ENCODE measurements at regions not wholly inside any gene's neighbourhood (a gene's known extent, or its start where the extent isn't known, plus 50 kb on each side); places are given as distances from the start of the nearest gene placed in this dataset.

DNA sequence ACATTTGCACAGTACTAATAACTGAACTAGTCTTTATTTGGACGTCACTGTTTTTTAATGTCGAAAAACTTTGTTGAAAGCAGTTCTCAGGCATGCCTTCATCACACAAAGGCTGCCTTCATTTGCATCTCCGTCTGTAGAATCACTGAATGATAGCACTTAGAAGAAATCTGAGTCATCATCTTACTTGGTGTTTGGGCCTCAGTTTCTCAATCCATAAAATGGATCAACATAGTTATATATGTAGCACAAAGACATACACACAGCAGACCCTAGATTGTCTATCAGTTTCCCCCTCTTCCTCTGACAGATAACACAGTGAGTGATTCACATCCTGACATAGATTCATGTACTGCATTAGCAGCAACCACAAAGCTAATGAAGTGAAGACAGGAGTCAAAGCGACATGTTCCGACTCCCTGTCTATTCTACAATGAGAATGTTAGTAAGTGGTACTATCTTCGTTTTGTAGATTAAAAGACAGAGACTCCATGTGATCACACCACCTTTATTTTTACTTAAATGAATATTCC is 80.4 kb upstream of the PDE10A start (continued):
- TF ChIP-seq, protein P1, sequence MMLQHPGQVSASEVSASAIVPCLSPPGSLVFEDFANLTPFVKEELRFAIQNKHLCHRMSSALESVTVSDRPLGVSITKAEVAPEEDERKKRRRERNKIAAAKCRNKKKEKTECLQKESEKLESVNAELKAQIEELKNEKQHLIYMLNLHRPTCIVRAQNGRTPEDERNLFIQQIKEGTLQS (IDR thresholded peaks at IDR 0.05): no peak
- TF ChIP-seq YY1 (IDR thresholded peaks at IDR 0.05): no peak
- TF ChIP-seq, protein P2, sequence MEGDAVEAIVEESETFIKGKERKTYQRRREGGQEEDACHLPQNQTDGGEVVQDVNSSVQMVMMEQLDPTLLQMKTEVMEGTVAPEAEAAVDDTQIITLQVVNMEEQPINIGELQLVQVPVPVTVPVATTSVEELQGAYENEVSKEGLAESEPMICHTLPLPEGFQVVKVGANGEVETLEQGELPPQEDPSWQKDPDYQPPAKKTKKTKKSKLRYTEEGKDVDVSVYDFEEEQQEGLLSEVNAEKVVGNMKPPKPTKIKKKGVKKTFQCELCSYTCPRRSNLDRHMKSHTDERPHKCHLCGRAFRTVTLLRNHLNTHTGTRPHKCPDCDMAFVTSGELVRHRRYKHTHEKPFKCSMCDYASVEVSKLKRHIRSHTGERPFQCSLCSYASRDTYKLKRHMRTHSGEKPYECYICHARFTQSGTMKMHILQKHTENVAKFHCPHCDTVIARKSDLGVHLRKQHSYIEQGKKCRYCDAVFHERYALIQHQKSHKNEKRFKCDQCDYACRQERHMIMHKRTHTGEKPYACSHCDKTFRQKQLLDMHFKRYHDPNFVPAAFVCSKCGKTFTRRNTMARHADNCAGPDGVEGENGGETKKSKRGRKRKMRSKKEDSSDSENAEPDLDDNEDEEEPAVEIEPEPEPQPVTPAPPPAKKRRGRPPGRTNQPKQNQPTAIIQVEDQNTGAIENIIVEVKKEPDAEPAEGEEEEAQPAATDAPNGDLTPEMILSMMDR (IDR thresholded peaks at IDR 0.05; ENCODE audit: low read depth, low read length, missing input control): no peak
- TF ChIP-seq RAD21 (IDR thresholded peaks at IDR 0.05): no peak
- TF ChIP-seq GABPA (IDR thresholded peaks at IDR 0.05 in 1 of 2, conservative IDR thresholded peaks at IDR 0.05 in 1 of 2): no peak
- TF ChIP-seq EGR1 (IDR thresholded peaks at IDR 0.05; ENCODE audit: low read depth in 2 of 2): no peak
- TF ChIP-seq FOXA1 (IDR thresholded peaks at IDR 0.05): no peak

- H3K4me3 ChIP-seq (ENCODE audit: low read depth in 1 of 3, low read length in 3 of 3): no peak overlapping the region
- no peak overlapping the region for H3K9ac ChIP-seq (ENCODE audit: low read depth in 1 of 2, low read length in 2 of 2)
- TF ChIP-seq TAF1 (conservative IDR thresholded peaks at IDR 0.05) (no peak), JUND (IDR thresholded peaks at IDR 0.05) (no peak), GABPA (IDR thresholded peaks at IDR 0.05 in 1 of 2, conservative IDR thresholded peaks at IDR 0.05 in 1 of 2) (no peak)
- H3K9me3 ChIP-seq (ENCODE audit: control insufficient read depth in 4 of 4, low read length in 3 of 4): no peaks in the 10 kb centered on the region
- H3K4me1 ChIP-seq (ENCODE audit: control insufficient read depth in 4 of 4, insufficient read depth in 4 of 4, low read length in 3 of 4): peaks cover 0 to 13% (median 3%) of the 10 kb centered on the region in 4 donors
- no peaks in the 10 kb centered on the region for H3K36me3 ChIP-seq (ENCODE audit: control insufficient read depth in 4 of 4, insufficient read depth in 3 of 4, low read depth in 1 of 4, low read length in 3 of 4)
- WGBS: 93% methylated on average over 7 of the region's 7 CpGs
- no peak for DNase-seq (ENCODE audit: low spot score)
- H3K27ac ChIP-seq (ENCODE audit: low read depth in 1 of 2, low read length in 2 of 2): no peak overlapping the region
- H3K27me3 ChIP-seq (ENCODE audit: control insufficient read depth in 4 of 4, insufficient read depth in 4 of 4, low read length in 3 of 4): no peaks in the 10 kb centered on the region
Measured at GRCh38 chr6:165742047-165742446, 79.0 kb upstream of the PDE10A start.

GRCh38 chr6:165737396-165737795 is 74.4 kb upstream of the PDE10A start:
- H3K9me3 ChIP-seq (ENCODE audit: control insufficient read depth in 4 of 4, low read length in 3 of 4): no peaks in the 10 kb centered on the region
- H3K27ac ChIP-seq (ENCODE audit: low read depth in 1 of 2, low read length in 2 of 2): no peak overlapping the region
- no peak for DNase-seq (ENCODE audit: low spot score)
- WGBS: 84% methylated on average over 1 of the region's 1 CpG
- no peak overlapping the region for H3K4me3 ChIP-seq (ENCODE audit: low read depth in 1 of 3, low read length in 3 of 3)
- H3K27me3 ChIP-seq (ENCODE audit: control insufficient read depth in 4 of 4, insufficient read depth in 4 of 4, low read length in 3 of 4): no peaks in the 10 kb centered on the region
- H3K36me3 ChIP-seq (ENCODE audit: control insufficient read depth in 4 of 4, insufficient read depth in 3 of 4, low read depth in 1 of 4, low read length in 3 of 4): no peaks in the 10 kb centered on the region
- no peak overlapping the region for H3K9ac ChIP-seq (ENCODE audit: low read depth in 1 of 2, low read length in 2 of 2)
- TF ChIP-seq, protein P3, sequence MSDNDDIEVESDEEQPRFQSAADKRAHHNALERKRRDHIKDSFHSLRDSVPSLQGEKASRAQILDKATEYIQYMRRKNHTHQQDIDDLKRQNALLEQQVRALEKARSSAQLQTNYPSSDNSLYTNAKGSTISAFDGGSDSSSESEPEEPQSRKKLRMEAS (IDR thresholded peaks at IDR 0.05): no peak
- TF ChIP-seq JUND (IDR thresholded peaks at IDR 0.05) (no peak), RXRA (IDR thresholded peaks at IDR 0.05) (no peak), HNF4A (conservative IDR thresholded peaks at IDR 0.05) (no peak), GABPA (IDR thresholded peaks at IDR 0.05 in 1 of 2, conservative IDR thresholded peaks at IDR 0.05 in 1 of 2) (no peak), REST (IDR thresholded peaks at IDR 0.05) (no peak), HNF4G (IDR thresholded peaks at IDR 0.05) (no peak), RAD21 (IDR thresholded peaks at IDR 0.05) (no peak), SP1 (IDR thresholded peaks at IDR 0.05) (no peak)
- TF ChIP-seq, protein P4, sequence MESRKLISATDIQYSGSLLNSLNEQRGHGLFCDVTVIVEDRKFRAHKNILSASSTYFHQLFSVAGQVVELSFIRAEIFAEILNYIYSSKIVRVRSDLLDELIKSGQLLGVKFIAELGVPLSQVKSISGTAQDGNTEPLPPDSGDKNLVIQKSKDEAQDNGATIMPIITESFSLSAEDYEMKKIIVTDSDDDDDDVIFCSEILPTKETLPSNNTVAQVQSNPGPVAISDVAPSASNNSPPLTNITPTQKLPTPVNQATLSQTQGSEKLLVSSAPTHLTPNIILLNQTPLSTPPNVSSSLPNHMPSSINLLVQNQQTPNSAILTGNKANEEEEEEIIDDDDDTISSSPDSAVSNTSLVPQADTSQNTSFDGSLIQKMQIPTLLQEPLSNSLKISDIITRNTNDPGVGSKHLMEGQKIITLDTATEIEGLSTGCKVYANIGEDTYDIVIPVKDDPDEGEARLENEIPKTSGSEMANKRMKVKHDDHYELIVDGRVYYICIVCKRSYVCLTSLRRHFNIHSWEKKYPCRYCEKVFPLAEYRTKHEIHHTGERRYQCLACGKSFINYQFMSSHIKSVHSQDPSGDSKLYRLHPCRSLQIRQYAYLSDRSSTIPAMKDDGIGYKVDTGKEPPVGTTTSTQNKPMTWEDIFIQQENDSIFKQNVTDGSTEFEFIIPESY (IDR thresholded peaks at IDR 0.05): no peak
- H3K4me1 ChIP-seq (ENCODE audit: control insufficient read depth in 4 of 4, insufficient read depth in 4 of 4, low read length in 3 of 4): no peaks in the 10 kb centered on the region
